ENCODE measurements at regions not wholly inside any gene's neighbourhood (a gene's known extent, or its start where the extent isn't known, plus 50 kb on each side); places are given as distances from the start of the nearest gene placed in this dataset.

GRCh38 chr11:92572559-92572958 lies 347.9 kb downstream of the FAT3 start:
- H3K4me3 Mint-ChIP-seq (ENCODE audit: unreplicated experiment) = no peak overlapping the region
- no peak for DNase-seq (ENCODE audit: low spot score)
- H3K27ac Mint-ChIP-seq (ENCODE audit: unreplicated experiment) = no peak overlapping the region
- H3K27me3 Mint-ChIP-seq (ENCODE audit: unreplicated experiment) = peaks cover 2% of the 10 kb centered on the region
- no peaks in the 10 kb centered on the region for H3K36me3 Mint-ChIP-seq (ENCODE audit: low read depth, unreplicated experiment)
- H3K9me3 Mint-ChIP-seq (ENCODE audit: unreplicated experiment) = no peaks in the 10 kb centered on the region
- TF ChIP-seq, protein P1, sequence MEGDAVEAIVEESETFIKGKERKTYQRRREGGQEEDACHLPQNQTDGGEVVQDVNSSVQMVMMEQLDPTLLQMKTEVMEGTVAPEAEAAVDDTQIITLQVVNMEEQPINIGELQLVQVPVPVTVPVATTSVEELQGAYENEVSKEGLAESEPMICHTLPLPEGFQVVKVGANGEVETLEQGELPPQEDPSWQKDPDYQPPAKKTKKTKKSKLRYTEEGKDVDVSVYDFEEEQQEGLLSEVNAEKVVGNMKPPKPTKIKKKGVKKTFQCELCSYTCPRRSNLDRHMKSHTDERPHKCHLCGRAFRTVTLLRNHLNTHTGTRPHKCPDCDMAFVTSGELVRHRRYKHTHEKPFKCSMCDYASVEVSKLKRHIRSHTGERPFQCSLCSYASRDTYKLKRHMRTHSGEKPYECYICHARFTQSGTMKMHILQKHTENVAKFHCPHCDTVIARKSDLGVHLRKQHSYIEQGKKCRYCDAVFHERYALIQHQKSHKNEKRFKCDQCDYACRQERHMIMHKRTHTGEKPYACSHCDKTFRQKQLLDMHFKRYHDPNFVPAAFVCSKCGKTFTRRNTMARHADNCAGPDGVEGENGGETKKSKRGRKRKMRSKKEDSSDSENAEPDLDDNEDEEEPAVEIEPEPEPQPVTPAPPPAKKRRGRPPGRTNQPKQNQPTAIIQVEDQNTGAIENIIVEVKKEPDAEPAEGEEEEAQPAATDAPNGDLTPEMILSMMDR (IDR thresholded peaks at IDR 0.05; ENCODE audit: unreplicated experiment) = no peak
- no peaks in the 10 kb centered on the region for H3K4me1 Mint-ChIP-seq (ENCODE audit: unreplicated experiment)

DNA sequence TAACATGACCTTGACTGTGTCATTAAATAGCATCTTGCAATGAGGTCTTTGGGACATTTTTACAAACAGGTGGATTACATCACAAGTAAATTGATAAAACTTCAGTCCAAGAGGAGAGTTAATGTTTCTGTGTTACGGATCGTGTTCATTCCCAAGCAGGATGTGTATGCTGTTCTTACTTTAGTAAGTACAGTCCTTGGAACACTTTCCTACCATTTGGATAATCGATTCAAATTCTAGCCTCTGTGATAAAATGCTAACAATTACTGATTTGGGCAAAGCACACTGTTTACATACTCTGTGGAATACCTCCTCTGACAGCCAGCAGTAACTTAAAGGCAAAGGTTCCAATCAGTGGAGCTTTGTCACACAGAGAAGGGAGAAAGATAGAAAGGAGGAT lies 351.7 kb downstream of the FAT3 start:
- TF ChIP-seq, protein P1 (IDR thresholded peaks at IDR 0.05; ENCODE audit: unreplicated experiment) = no peak
- H3K9me3 Mint-ChIP-seq (ENCODE audit: unreplicated experiment) = no peaks in the 10 kb centered on the region
- no peak overlapping the region for H3K27ac Mint-ChIP-seq (ENCODE audit: unreplicated experiment)
- H3K36me3 Mint-ChIP-seq (ENCODE audit: low read depth, unreplicated experiment) = no peaks in the 10 kb centered on the region
- H3K27me3 Mint-ChIP-seq (ENCODE audit: unreplicated experiment) = no peaks in the 10 kb centered on the region
- no peak for DNase-seq (ENCODE audit: low spot score)
- no peak overlapping the region for H3K4me3 Mint-ChIP-seq (ENCODE audit: unreplicated experiment)
- H3K4me1 Mint-ChIP-seq (ENCODE audit: unreplicated experiment) = peaks cover 8% of the 10 kb centered on the region

DNA sequence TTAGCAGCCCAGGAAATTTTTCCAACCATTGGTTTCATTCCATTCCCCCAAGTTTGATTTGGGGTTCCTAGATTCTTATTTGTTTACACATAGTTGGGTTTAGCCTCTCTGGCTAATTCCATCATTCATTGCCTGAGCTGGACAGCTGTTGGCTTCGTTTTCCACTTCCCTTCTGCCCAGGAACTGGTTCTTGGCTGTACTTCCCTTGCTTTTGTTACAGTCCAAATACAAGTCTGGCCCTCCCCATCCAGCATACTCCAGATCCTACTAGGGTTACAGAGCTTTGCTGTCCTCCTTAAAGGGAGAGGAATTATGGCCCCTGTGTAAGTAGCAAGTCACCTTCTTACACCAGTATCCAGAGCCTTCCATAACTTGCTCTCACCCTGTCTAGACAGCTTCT lies 356.3 kb downstream of the FAT3 start:
- no peak for DNase-seq (ENCODE audit: low spot score)
- Mint-ChIP-seq H3K27me3 (ENCODE audit: unreplicated experiment) (no peaks in the 10 kb centered on the region), H3K4me3 (ENCODE audit: unreplicated experiment) (no peak overlapping the region), H3K27ac (ENCODE audit: unreplicated experiment) (no peak overlapping the region), H3K36me3 (ENCODE audit: low read depth, unreplicated experiment) (no peaks in the 10 kb centered on the region), H3K9me3 (ENCODE audit: unreplicated experiment) (no peaks in the 10 kb centered on the region), H3K4me1 (ENCODE audit: unreplicated experiment) (peaks cover 17% of the 10 kb centered on the region)
- TF ChIP-seq, protein P1 (IDR thresholded peaks at IDR 0.05; ENCODE audit: unreplicated experiment) = no peak

- H3K36me3 Mint-ChIP-seq (ENCODE audit: low read depth, unreplicated experiment) = no peaks in the 10 kb centered on the region
- TF ChIP-seq, protein P1 (IDR thresholded peaks at IDR 0.05; ENCODE audit: unreplicated experiment) = no peak
- H3K27ac Mint-ChIP-seq (ENCODE audit: unreplicated experiment) = no peak overlapping the region
- H3K9me3 Mint-ChIP-seq (ENCODE audit: unreplicated experiment) = no peaks in the 10 kb centered on the region
- no peak for DNase-seq (ENCODE audit: low spot score)
- H3K4me1 Mint-ChIP-seq (ENCODE audit: unreplicated experiment) = peaks cover 12% of the 10 kb centered on the region
- H3K27me3 Mint-ChIP-seq (ENCODE audit: unreplicated experiment) = no peaks in the 10 kb centered on the region
- H3K4me3 Mint-ChIP-seq (ENCODE audit: unreplicated experiment) = no peak overlapping the region
These were observed 363.8 kb downstream of the FAT3 start for GRCh38 chr11:92588393-92588792.

DNA sequence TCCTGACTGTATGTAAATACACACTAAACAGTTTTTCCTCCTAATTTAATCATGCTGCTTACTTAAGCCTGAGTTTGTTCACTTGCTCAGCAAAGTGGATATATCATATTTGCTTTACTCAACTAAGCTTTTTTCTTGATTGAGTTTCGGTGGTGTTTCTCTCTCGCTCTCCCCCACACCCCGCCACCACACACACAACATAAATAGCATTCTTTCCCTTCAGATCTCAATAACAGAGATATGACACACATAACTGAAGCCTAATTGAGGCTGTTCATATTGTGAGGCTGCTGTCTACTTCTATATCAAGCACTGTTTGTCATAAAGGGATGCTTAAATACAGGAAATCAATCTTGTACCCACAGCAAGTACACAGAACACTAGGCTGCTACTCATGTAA lies 364.9 kb downstream of the FAT3 start:
- H3K27ac Mint-ChIP-seq (ENCODE audit: unreplicated experiment) = no peak overlapping the region
- H3K4me1 Mint-ChIP-seq (ENCODE audit: unreplicated experiment) = peaks cover 12% of the 10 kb centered on the region
- TF ChIP-seq, protein P1 (IDR thresholded peaks at IDR 0.05; ENCODE audit: unreplicated experiment) = no peak
- no peak for DNase-seq (ENCODE audit: low spot score)
- H3K27me3 Mint-ChIP-seq (ENCODE audit: unreplicated experiment) = no peaks in the 10 kb centered on the region
- H3K36me3 Mint-ChIP-seq (ENCODE audit: low read depth, unreplicated experiment) = no peaks in the 10 kb centered on the region
- H3K4me3 Mint-ChIP-seq (ENCODE audit: unreplicated experiment) = no peak overlapping the region
- H3K9me3 Mint-ChIP-seq (ENCODE audit: unreplicated experiment) = no peaks in the 10 kb centered on the region

Measured in endothelial cell (in vitro differentiated cells).